ENCODE measurements at regions not wholly inside any gene's neighbourhood (a gene's known extent, or its start where the extent isn't known, plus 50 kb on each side); places are given as distances from the start of the nearest gene placed in this dataset.

GRCh38 chr1:87786229-87786628, 457.5 kb downstream of the LMO4 start:
- no peak overlapping the region for H3K4me3 ChIP-seq (ENCODE audit: low read length in 3 of 3)
- no peaks in the 10 kb centered on the region for H3K4me1 ChIP-seq (ENCODE audit: control insufficient read depth in 2 of 3, insufficient read depth in 2 of 3, low read depth in 1 of 3, low read length in 3 of 3)
- DNase-seq (no peak), FAIRE-seq (no peak)
- no peak overlapping the region for H3K27ac ChIP-seq (ENCODE audit: low read depth in 2 of 2, low read length in 2 of 2)
- intact Hi-C loops (cut with DNase I): no loop called here
- H3K36me3 ChIP-seq (ENCODE audit: control insufficient read depth in 2 of 3, insufficient read depth in 3 of 3, low read length in 3 of 3): no peaks in the 10 kb centered on the region
- no peak overlapping the region for H3K9ac ChIP-seq (ENCODE audit: low read length in 3 of 3)
- TF ChIP-seq CTCF (IDR thresholded peaks at IDR 0.05; ENCODE audit: borderline replicate concordance, extremely low read depth, insufficient read depth): no peak
- no peaks in the 10 kb centered on the region for H3K9me3 ChIP-seq (ENCODE audit: control insufficient read depth in 2 of 3, insufficient read depth in 1 of 3, low read length in 3 of 3)
- no peaks in the 10 kb centered on the region for H3K27me3 ChIP-seq (ENCODE audit: control insufficient read depth, insufficient read depth, low read length)

GRCh38 chr1:87786861-87787545, 458.3 kb downstream of the LMO4 start:
- H3K9me3 ChIP-seq (ENCODE audit: control insufficient read depth in 2 of 3, insufficient read depth in 1 of 3, low read length in 3 of 3): no peaks in the 10 kb centered on the region
- no peak for TF ChIP-seq CTCF (IDR thresholded peaks at IDR 0.05; ENCODE audit: borderline replicate concordance, extremely low read depth, insufficient read depth)
- no peaks in the 10 kb centered on the region for H3K27me3 ChIP-seq (ENCODE audit: control insufficient read depth, insufficient read depth, low read length)
- intact Hi-C loops (cut with DNase I): no loop called here
- H3K9ac ChIP-seq (ENCODE audit: low read length in 3 of 3): no peak overlapping the region
- H3K27ac ChIP-seq (ENCODE audit: low read depth in 2 of 2, low read length in 2 of 2): no peak overlapping the region
- H3K4me1 ChIP-seq (ENCODE audit: control insufficient read depth in 2 of 3, insufficient read depth in 2 of 3, low read depth in 1 of 3, low read length in 3 of 3): no peaks in the 10 kb centered on the region
- FAIRE-seq (no peak), DNase-seq (no peak)
- no peaks in the 10 kb centered on the region for H3K36me3 ChIP-seq (ENCODE audit: control insufficient read depth in 2 of 3, insufficient read depth in 3 of 3, low read length in 3 of 3)
- H3K4me3 ChIP-seq (ENCODE audit: low read length in 3 of 3): no peak overlapping the region

- Histone ChIP-seq H3K9ac (ENCODE audit: low read length in 3 of 3) (no peak overlapping the region), H3K9me3 (ENCODE audit: control insufficient read depth in 2 of 3, insufficient read depth in 1 of 3, low read length in 3 of 3) (no peaks in the 10 kb centered on the region), H3K4me3 (ENCODE audit: low read length in 3 of 3) (no peak overlapping the region), H3K27me3 (ENCODE audit: control insufficient read depth, insufficient read depth, low read length) (no peaks in the 10 kb centered on the region), H3K4me1 (ENCODE audit: control insufficient read depth in 2 of 3, insufficient read depth in 2 of 3, low read depth in 1 of 3, low read length in 3 of 3) (no peaks in the 10 kb centered on the region), H3K27ac (ENCODE audit: low read depth in 2 of 2, low read length in 2 of 2) (no peak overlapping the region), H3K36me3 (ENCODE audit: control insufficient read depth in 2 of 3, insufficient read depth in 3 of 3, low read length in 3 of 3) (no peaks in the 10 kb centered on the region)
- no peak for DNase-seq
- intact Hi-C loops (cut with DNase I): no loop called here
- no peak for FAIRE-seq
- TF ChIP-seq CTCF (IDR thresholded peaks at IDR 0.05; ENCODE audit: borderline replicate concordance, extremely low read depth, insufficient read depth): no peak
Measured at GRCh38 chr1:87787551-87787950, 458.9 kb downstream of the LMO4 start.

- H3K9ac ChIP-seq (ENCODE audit: low read length in 3 of 3): no peak overlapping the region
- H3K36me3 ChIP-seq (ENCODE audit: control insufficient read depth in 2 of 3, insufficient read depth in 3 of 3, low read length in 3 of 3): no peaks in the 10 kb centered on the region
- no peak overlapping the region for H3K4me3 ChIP-seq (ENCODE audit: low read length in 3 of 3)
- H3K27ac ChIP-seq (ENCODE audit: low read depth in 2 of 2, low read length in 2 of 2): no peak overlapping the region
- no peak for TF ChIP-seq CTCF (IDR thresholded peaks at IDR 0.05; ENCODE audit: borderline replicate concordance, extremely low read depth, insufficient read depth)
- H3K27me3 ChIP-seq (ENCODE audit: control insufficient read depth, insufficient read depth, low read length): no peaks in the 10 kb centered on the region
- intact Hi-C loops (cut with DNase I): no loop called here
- peaks cover 0 to 2% (median 0%) of the 10 kb centered on the region in 3 donors for H3K4me1 ChIP-seq (ENCODE audit: control insufficient read depth in 2 of 3, insufficient read depth in 2 of 3, low read depth in 1 of 3, low read length in 3 of 3)
- FAIRE-seq (no peak), DNase-seq (no peak)
- no peaks in the 10 kb centered on the region for H3K9me3 ChIP-seq (ENCODE audit: control insufficient read depth in 2 of 3, insufficient read depth in 1 of 3, low read length in 3 of 3)
Measured at GRCh38 chr1:87790756-87791155, 462.1 kb downstream of the LMO4 start.
